SK-N-SH treated with all-trans-retinoic acid at 6 μM for 48 hours (cell line): ENCODE measurements at regions not wholly inside any gene's neighbourhood (a gene's known extent, or its start where the extent isn't known, plus 50 kb on each side); places are given as distances from the start of the nearest gene placed in this dataset.
A peak's percentile ranks its signal among the peaks of the same experiment; 100 is the strongest.
"Not testable (repeated sequence)": the region's sequence is repeated elsewhere in the genome, so short reads cannot be mapped to it uniquely, and the experiment has no call there.

ENCODE experiments used
- ATAC-seq: fragments of 200-7000 bp; cut with Tn5 transposase; 3 replicates; pipeline ENCODE4 v1.9.1; 2020; ENCODE audit warnings: mild to moderate bottlenecking, moderate library complexity
- ARNTL ChIP-seq: fragments of 450-650 bp; formaldehyde crosslinking; IDR thresholded peaks from 2 replicates; pipeline ENCODE4 v1.5.0; 2020; ENCODE audit warnings: low read depth, mild to moderate bottlenecking, moderate library complexity, borderline replicate concordance
- BACH2 ChIP-seq: fragments of 250-450 bp; sonication (Bioruptor Pico); IDR thresholded peaks from 2 replicates; pipeline ENCODE4 v1.9.0; 2021; ENCODE audit warnings: mild to moderate bottlenecking, borderline replicate concordance
- CREB5 ChIP-seq: fragments of 250-450 bp; sonication (Bioruptor Pico); IDR thresholded peaks from 2 replicates; pipeline ENCODE4 v1.5.1; 2020; ENCODE audit warnings: low read depth, mild to moderate bottlenecking, moderate library complexity
- CSDC2 ChIP-seq: fragments of 250-450 bp; sonication (Bioruptor Pico); IDR thresholded peaks from 2 replicates; pipeline ENCODE4 v1.5.0; 2020; ENCODE audit warnings: mild to moderate bottlenecking, moderate library complexity
- ESRRG ChIP-seq: fragments of 250-450 bp; sonication (Bioruptor Pico); IDR thresholded peaks from 2 replicates; pipeline ENCODE4 v1.6.1; 2021; ENCODE audit warnings: mild to moderate bottlenecking
- ISL1 ChIP-seq: fragments of 250-450 bp; sonication (Bioruptor Pico); IDR thresholded peaks from 2 replicates; pipeline ENCODE4 v2.1.2; 2022; ENCODE audit warnings: mild to moderate bottlenecking, moderate library complexity
- OSR1 ChIP-seq: fragments of 250-450 bp; sonication (Bioruptor Pico); IDR thresholded peaks from 2 replicates; pipeline ENCODE4 v1.8.0; 2022; ENCODE audit warnings: moderate library complexity, mild to moderate bottlenecking, inconsistent platforms
- RARB ChIP-seq: fragments of 250-450 bp; sonication (Bioruptor Pico); IDR thresholded peaks from 2 replicates; pipeline ENCODE4 v1.8.0; 2021; ENCODE audit warnings: mild to moderate bottlenecking, moderate library complexity
- SNAI2 ChIP-seq: fragments of 250-450 bp; sonication (Bioruptor Pico); IDR thresholded peaks from 2 replicates; pipeline ENCODE4 v1.5.0; 2020; ENCODE audit warnings: mild to moderate bottlenecking, moderate library complexity
- TCF4 ChIP-seq: fragments of 250-450 bp; sonication (Bioruptor Pico); IDR thresholded peaks from 2 replicates; pipeline ENCODE4 v1.8.0; 2021; ENCODE audit warnings: mild to moderate bottlenecking, moderate library complexity, borderline replicate concordance
- TOX ChIP-seq: fragments of 250-450 bp; sonication (Bioruptor Pico); IDR thresholded peaks from 2 replicates; pipeline ENCODE4 v1.8.0; 2021; ENCODE audit warnings: mild to moderate bottlenecking, moderate library complexity, borderline replicate concordance
- ZC3H10 ChIP-seq: fragments of 250-450 bp; sonication (Bioruptor Pico); IDR thresholded peaks from 2 replicates; pipeline ENCODE4 v1.5.1; 2021; ENCODE audit warnings: mild to moderate bottlenecking, moderate library complexity
- ZFP3 ChIP-seq: fragments of 250-450 bp; sonication (Bioruptor Pico); IDR thresholded peaks from 2 replicates; pipeline ENCODE4 v1.5.0; 2020; ENCODE audit warnings: mild to moderate bottlenecking, moderate library complexity
- ZFP30 ChIP-seq: fragments of 450-650 bp; formaldehyde crosslinking; IDR thresholded peaks from 2 replicates; pipeline ENCODE4 v1.5.0; 2022; ENCODE audit warnings: mild to moderate bottlenecking, moderate library complexity
- ZNF565 ChIP-seq: fragments of 450-650 bp; formaldehyde crosslinking; conservative IDR thresholded peaks from 2 replicates; pipeline ENCODE4 v1.5.0; 2020; ENCODE audit warnings: low read depth, mild to moderate bottlenecking, moderate library complexity
- ZNF70 ChIP-seq: fragments of 450-650 bp; formaldehyde crosslinking; IDR thresholded peaks from 2 replicates; pipeline ENCODE4 v1.5.0; 2020; ENCODE audit warnings: mild to moderate bottlenecking, moderate library complexity
- ZNF8 ChIP-seq: fragments of 450-650 bp; formaldehyde crosslinking; IDR thresholded peaks from 2 replicates; pipeline ENCODE4 v1.5.0; 2020; ENCODE audit warnings: mild to moderate bottlenecking, moderate library complexity
- TF ChIP-seq, protein P1 (sequence below): fragments of 250-450 bp; sonication (Bioruptor Pico); IDR thresholded peaks from 2 replicates; pipeline ENCODE4 v1.8.0; 2021; ENCODE audit warnings: low read depth, mild to moderate bottlenecking, moderate library complexity, borderline replicate concordance
- TF ChIP-seq, protein P2 (sequence below): fragments of 250-450 bp; sonication (Bioruptor Pico); IDR thresholded peaks from 2 replicates; pipeline ENCODE4 v1.5.0; 2020; ENCODE audit warnings: mild to moderate bottlenecking, moderate library complexity

DNA sequence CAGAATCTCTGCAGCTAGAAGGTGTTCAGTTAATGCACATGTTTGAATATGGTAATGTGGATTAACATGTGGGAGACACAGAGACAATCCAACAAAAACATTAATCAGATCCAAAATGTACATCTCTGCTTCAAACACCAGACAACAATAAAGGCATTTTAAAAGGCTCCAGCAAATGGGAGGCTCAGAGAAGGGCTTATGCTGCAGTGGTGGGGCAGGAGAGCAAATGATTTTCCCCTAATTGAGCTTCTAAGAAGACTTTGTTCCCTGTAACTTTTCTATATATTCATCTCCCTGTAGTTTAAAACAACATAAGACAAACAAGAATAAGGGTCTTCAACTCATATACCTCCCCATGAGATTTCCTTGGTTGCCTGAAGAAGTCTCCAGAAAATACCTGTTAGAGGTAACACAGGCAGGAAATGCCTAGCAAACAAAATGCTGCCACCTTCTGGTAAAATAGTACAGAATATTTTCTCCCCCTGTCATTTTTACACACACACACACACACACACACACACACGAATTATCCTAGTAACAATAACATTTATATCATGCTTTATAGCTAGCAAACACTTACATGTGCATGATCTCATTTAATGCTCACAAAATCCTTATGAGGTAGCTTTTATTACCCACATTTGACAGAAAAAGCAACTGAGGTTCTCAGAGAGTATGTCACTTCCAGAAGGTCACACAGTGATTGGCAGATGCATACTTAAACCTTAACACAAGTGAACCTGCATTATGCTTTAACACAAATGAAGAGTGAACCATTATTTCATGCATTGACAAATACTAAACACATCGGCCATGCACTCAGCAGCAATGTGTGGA is 123.4 kb upstream of the MB21D2 start:
- peak; percentile 77 for ATAC-seq
- no peak for TF ChIP-seq ISL1 (CRISPR knock-in tag)
- no peak for TF ChIP-seq ZC3H10 (CRISPR knock-in tag)
- no peak for TF ChIP-seq SNAI2
- no peak for TF ChIP-seq ZFP3 (CRISPR knock-in tag)
- TF ChIP-seq TCF4, result no peak
- TF ChIP-seq, protein P1, sequence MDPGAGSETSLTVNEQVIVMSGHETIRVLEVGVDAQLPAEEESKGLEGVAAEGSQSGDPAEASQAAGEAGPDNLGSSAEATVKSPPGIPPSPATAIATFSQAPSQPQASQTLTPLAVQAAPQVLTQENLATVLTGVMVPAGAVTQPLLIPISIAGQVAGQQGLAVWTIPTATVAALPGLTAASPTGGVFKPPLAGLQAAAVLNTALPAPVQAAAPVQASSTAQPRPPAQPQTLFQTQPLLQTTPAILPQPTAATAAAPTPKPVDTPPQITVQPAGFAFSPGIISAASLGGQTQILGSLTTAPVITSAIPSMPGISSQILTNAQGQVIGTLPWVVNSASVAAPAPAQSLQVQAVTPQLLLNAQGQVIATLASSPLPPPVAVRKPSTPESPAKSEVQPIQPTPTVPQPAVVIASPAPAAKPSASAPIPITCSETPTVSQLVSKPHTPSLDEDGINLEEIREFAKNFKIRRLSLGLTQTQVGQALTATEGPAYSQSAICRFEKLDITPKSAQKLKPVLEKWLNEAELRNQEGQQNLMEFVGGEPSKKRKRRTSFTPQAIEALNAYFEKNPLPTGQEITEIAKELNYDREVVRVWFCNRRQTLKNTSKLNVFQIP, result no peak
- TF ChIP-seq CREB5 (CRISPR knock-in tag), result no peak
- TF ChIP-seq, protein P2, sequence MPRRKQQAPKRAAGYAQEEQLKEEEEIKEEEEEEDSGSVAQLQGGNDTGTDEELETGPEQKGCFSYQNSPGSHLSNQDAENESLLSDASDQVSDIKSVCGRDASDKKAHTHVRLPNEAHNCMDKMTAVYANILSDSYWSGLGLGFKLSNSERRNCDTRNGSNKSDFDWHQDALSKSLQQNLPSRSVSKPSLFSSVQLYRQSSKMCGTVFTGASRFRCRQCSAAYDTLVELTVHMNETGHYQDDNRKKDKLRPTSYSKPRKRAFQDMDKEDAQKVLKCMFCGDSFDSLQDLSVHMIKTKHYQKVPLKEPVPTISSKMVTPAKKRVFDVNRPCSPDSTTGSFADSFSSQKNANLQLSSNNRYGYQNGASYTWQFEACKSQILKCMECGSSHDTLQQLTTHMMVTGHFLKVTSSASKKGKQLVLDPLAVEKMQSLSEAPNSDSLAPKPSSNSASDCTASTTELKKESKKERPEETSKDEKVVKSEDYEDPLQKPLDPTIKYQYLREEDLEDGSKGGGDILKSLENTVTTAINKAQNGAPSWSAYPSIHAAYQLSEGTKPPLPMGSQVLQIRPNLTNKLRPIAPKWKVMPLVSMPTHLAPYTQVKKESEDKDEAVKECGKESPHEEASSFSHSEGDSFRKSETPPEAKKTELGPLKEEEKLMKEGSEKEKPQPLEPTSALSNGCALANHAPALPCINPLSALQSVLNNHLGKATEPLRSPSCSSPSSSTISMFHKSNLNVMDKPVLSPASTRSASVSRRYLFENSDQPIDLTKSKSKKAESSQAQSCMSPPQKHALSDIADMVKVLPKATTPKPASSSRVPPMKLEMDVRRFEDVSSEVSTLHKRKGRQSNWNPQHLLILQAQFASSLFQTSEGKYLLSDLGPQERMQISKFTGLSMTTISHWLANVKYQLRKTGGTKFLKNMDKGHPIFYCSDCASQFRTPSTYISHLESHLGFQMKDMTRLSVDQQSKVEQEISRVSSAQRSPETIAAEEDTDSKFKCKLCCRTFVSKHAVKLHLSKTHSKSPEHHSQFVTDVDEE (CRISPR knock-in tag), result no peak
- TF ChIP-seq ZNF8 (CRISPR knock-in tag), result no peak

DNA sequence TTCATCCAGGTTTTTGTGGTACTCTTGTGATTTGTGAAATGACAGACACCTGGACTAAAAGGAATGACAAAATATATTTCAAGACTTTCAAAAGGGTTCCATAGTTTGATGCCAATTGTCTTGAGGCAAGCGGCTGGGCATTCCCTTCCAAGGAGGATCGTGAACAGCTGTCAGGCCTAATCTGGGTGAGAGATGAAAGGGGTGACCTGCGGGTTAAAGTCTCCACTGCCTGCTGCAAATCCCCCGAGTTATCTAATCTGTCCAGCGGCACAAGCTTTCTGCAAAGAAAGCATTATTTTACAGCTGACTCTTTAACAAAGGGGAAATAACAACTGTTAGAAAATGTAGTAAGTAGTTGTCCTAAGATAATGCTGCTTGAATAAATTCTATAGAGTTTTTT is 128.7 kb upstream of the MB21D2 start:
- no peak for ATAC-seq
- no peak for TF ChIP-seq ARNTL (CRISPR knock-in tag)
- no peak for TF ChIP-seq ZC3H10 (CRISPR knock-in tag)

DNA sequence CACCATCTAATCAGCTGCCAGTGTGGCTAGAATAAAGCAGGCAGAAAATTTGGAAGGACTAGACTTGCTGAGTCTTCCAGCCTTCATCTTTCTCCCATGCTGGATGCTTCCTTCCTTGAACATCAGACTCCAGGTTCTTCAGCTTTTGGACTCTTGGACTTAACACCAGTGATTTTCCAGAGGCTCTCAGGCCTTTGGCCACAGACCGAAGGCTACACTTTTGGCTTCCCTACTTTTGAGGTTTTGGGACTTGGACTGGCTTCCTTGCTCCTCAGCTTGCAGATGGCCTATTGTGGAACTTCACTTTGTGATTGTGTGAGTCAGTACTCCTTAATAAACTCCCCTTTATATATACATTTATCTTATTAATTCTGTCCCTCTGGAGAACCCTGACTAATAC is 129.8 kb upstream of the MB21D2 start:
- ATAC-seq, result not testable (repeated sequence)

GRCh38 chr3:193048127-193048526 is 130.5 kb upstream of the MB21D2 start:
- ATAC-seq, result no peak
- TF ChIP-seq BACH2 (CRISPR knock-in tag) (no peak), OSR1 (CRISPR knock-in tag) (no peak), RARB (CRISPR knock-in tag) (no peak), ESRRG (CRISPR knock-in tag) (no peak), TOX (no peak), ARNTL (CRISPR knock-in tag) (no peak)
- TF ChIP-seq, protein P2 (CRISPR knock-in tag), result no peak

DNA sequence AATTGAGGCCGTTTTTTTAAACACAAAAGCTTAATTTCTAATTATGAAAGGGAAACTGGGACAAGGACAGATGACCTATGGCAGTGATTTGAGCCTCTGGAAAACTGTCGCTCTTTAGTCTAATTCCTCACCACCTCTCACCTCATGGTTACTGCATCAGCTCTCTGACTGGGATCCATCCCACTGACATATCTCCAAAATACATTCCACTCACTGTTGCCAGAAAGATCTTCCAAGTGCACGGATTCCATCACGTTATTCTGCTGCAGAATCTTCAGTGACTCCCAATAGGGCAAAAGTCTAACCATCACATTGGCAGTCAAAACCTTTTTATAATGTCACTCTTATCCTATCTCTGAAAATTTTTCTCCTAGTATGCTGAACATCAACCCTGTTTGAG is 132.3 kb upstream of the MB21D2 start:
- no peak for ATAC-seq
- TF ChIP-seq ZNF8 (CRISPR knock-in tag), result no peak
- no peak for TF ChIP-seq ZNF565 (CRISPR knock-in tag)
- no peak for TF ChIP-seq TOX
- TF ChIP-seq, protein P1, result no peak
- TF ChIP-seq ZNF70, result no peak
- no peak for TF ChIP-seq TCF4
- no peak for TF ChIP-seq CSDC2
- TF ChIP-seq ZFP30, result no peak
- TF ChIP-seq, protein P2 (CRISPR knock-in tag), result no peak
- no peak for TF ChIP-seq ZFP3 (CRISPR knock-in tag)
